K562 (cell line): ENCODE measurements at regions not wholly inside any gene's neighbourhood (a gene's known extent, or its start where the extent isn't known, plus 50 kb on each side); places are given as distances from the start of the nearest gene placed in this dataset.

Source experiments
- ATAC-seq: fragments of 200-7000 bp; cut with Tn5 transposase; 3 replicates; pipeline ENCODE4 v1.9.1; 2020; ENCODE audit warnings: moderate library complexity
- BruUV-seq: library from RNA; stranded (reverse); fragments of 400-500 nt; replicated peaks from 2 replicates; lab custom pipeline; 2021; lab: Mats Ljungman, UMichigan
- CTCF ChIA-PET: fragments of 300-600 bp; formaldehyde crosslinking; extraction: SDS; loops from one replicate; lab custom pipeline; 2021; ENCODE audit warnings: low intra/inter-chr PET ratio; lab: Yijun Ruan, JAX
- POLR2A ChIA-PET: fragments of 300-600, 350-650 bp; sonication (Branson Sonifier 250); formaldehyde crosslinking; extraction: SDS; loops from one replicate; lab custom pipeline; 2021; ENCODE audit warnings: antibody characterized with exemption, inconsistent platforms; lab: Yijun Ruan, JAX
- DNase-seq, 4 experiments: peaks; one replicate each; pipeline versions ENCODE4 v3.0.0 to v3.0.0-alpha.2; 2011 to 2018; ENCODE audit warnings: low spot score in 3 of 4, mixed read lengths in 3 of 4; ENCODE audit errors: extremely low read depth in 1 of 4
- FAIRE-seq: peaks from 2 replicates; lab custom pipeline; 2011; peaks lifted over from hg19 to GRCh38; lab: Jason Lieb, UNC
- H2AFZ ChIP-seq: 2 replicates; pipeline ENCODE4 v1.6.0; 2011; ENCODE audit warnings: low read depth, low read length, control low read depth, inconsistent platforms
- H3K27ac ChIP-seq: fragments of 200-600 bp; 3 replicates; pipeline ENCODE4 v1.8.0; 2011; ENCODE audit warnings: low read depth, mild to moderate bottlenecking, control low read depth, inconsistent platforms, low read length, moderate library complexity, mixed read lengths; ENCODE audit errors: extremely low read depth
- H3K27me3 ChIP-seq, 2 experiments: fragments of 300-600 bp in 1 of 2; 2 replicates in 1 of 2; 3 replicates in 1 of 2; pipeline versions ENCODE4 v1.6.0 to v1.8.0; 2011; ENCODE audit warnings: inconsistent platforms in 2 of 2, low read length in 2 of 2, mild to moderate bottlenecking in 1 of 2, mixed read lengths in 1 of 2, moderate library complexity in 1 of 2; ENCODE audit not compliant: control insufficient read depth in 2 of 2, insufficient read depth in 2 of 2
- H3K36me3 ChIP-seq: fragments of 300-600 bp; 3 replicates; pipeline ENCODE4 v1.8.0; 2011; ENCODE audit warnings: mild to moderate bottlenecking, low read length, inconsistent platforms; ENCODE audit not compliant: control insufficient read depth, insufficient read depth
- H3K4me1 ChIP-seq, 2 experiments: fragments of 200-600 bp in 1 of 2; replicated peaks in 1 of 2; 2 replicates in 1 of 2; 3 replicates in 1 of 2; pipeline versions ENCODE4 v1.5.1 to v1.8.0; 2011; ENCODE audit warnings: inconsistent platforms in 2 of 2, low read length in 2 of 2, mild to moderate bottlenecking in 1 of 2, mixed read lengths in 1 of 2, moderate library complexity in 1 of 2; ENCODE audit not compliant: control insufficient read depth in 2 of 2, insufficient read depth in 2 of 2
- H3K4me2 ChIP-seq: 2 replicates; pipeline ENCODE4 v1.6.1; 2011; ENCODE audit warnings: low read length, control low read depth, inconsistent platforms, mixed read lengths; ENCODE audit not compliant: insufficient read depth
- H3K4me3 ChIP-seq: fragments of 200-600 bp; sonication (generic), shearing (Covaris generic); 2 replicates; pipeline ENCODE4 v1.5.1; 2016; ENCODE audit warnings: control low read depth, inconsistent platforms
- H3K79me2 ChIP-seq: fragments of 200-600 bp; 3 replicates; pipeline ENCODE4 v1.8.0; 2011; ENCODE audit warnings: low read length, inconsistent platforms; ENCODE audit not compliant: control insufficient read depth, insufficient read depth
- H3K9ac ChIP-seq, 2 experiments: 2 replicates each; pipeline versions ENCODE4 v1.6.0 to v1.6.1; 2011; ENCODE audit warnings: low read depth in 2 of 2, low read length in 2 of 2, control low read depth in 1 of 2, inconsistent platforms in 1 of 2, mild to moderate bottlenecking in 1 of 2, mixed read lengths in 1 of 2; ENCODE audit not compliant: insufficient read depth in 1 of 2
- H3K9me1 ChIP-seq: one replicate; pipeline ENCODE4 v1.6.0; 2011; ENCODE audit warnings: inconsistent platforms, mild to moderate bottlenecking, low read length, moderate library complexity; ENCODE audit not compliant: control insufficient read depth, insufficient read depth
- H3K9me3 ChIP-seq: replicated peaks from 2 replicates; pipeline ENCODE4 v1.5.1; 2011; ENCODE audit warnings: low read depth, low read length, inconsistent platforms; ENCODE audit not compliant: control insufficient read depth, insufficient read depth
- H4K20me1 ChIP-seq: replicated peaks from 2 replicates; pipeline ENCODE4 v1.6.1; 2011; ENCODE audit warnings: low read length, inconsistent platforms, mixed read lengths; ENCODE audit not compliant: control insufficient read depth, insufficient read depth
- CHCHD3 ChIP-seq: fragments of 250-450 bp; sonication (Bioruptor Pico); IDR thresholded peaks from 2 replicates; pipeline ENCODE4 v2.1.2; 2022; ENCODE audit warnings: mild to moderate bottlenecking
- FOXK2 ChIP-seq, 2 experiments: fragments of 450-650 bp; IDR thresholded peaks in 1 of 2; conservative IDR thresholded peaks in 1 of 2; 2 replicates each; pipeline ENCODE4 v1.6.1; 2016; ENCODE audit warnings: low read depth in 2 of 2, mild to moderate bottlenecking in 1 of 2
- HNRNPLL ChIP-seq: fragments of 200-400 bp; formaldehyde crosslinking; IDR thresholded peaks from 2 replicates; pipeline ENCODE4 v1.6.1; 2017; ENCODE audit warnings: low read length, low read depth, mild to moderate bottlenecking; ENCODE audit not compliant: poor library complexity, severe bottlenecking
- PTBP1 ChIP-seq: fragments of 200-400 bp; formaldehyde crosslinking; IDR thresholded peaks from 2 replicates; pipeline ENCODE4 v1.6.1; 2017; ENCODE audit warnings: low read depth, low read length
- RB1 ChIP-seq: fragments of 450-650 bp; IDR thresholded peaks from 2 replicates; pipeline ENCODE4 v1.6.1; 2017; ENCODE audit warnings: low read depth, mild to moderate bottlenecking
- RNF2 ChIP-seq: sonication (generic); IDR thresholded peaks from 2 replicates; pipeline ENCODE4 v1.6.1; 2016
- SMARCA4 ChIP-seq: fragments of 450-650 bp; IDR thresholded peaks from 2 replicates; pipeline ENCODE4 v1.6.1; 2016
- TBP ChIP-seq: optimal IDR thresholded peaks from 2 replicates; pipeline ENCODE3; 2011; ENCODE audit warnings: low read depth, low read length, improper control_type of control experiment
- ZNF384 ChIP-seq: IDR thresholded peaks from 2 replicates; pipeline ENCODE4 v1.6.1; 2012; ENCODE audit warnings: low read depth, low read length, improper control_type of control experiment
- ZNF589 ChIP-seq: fragments of 200-800 bp; sonication (Bioruptor generic); IDR thresholded peaks from 2 replicates; pipeline ENCODE4 v1.6.1; 2016; ENCODE audit warnings: low read depth, missing genetic modification characterization, missing compliant biosample characterization
- ZNF644 ChIP-seq: fragments of 200-800 bp; sonication (Bioruptor generic); IDR thresholded peaks from 2 replicates; pipeline ENCODE4 v1.6.1; 2016; ENCODE audit warnings: low read depth, missing genetic modification characterization, missing compliant biosample characterization
- WGBS: fragments of 100-300 bp; shearing (Covaris generic); methylation state at CpG from one replicate; pipeline ENCODE4 v1.1.6; 2016; ENCODE audit warnings: low coverage, mixed read lengths; ENCODE audit not compliant: insufficient coverage; ENCODE audit errors: missing lambda C conversion rate; 5-methylcytosine and 5-hydroxymethylcytosine counted together
- in situ Hi-C: fragments of 300-500 bp; cut with MboI; formaldehyde crosslinking; loops from 4 replicates; pipeline ENCODE4 v1.15.0; 2018; ENCODE audit warnings: inconsistent platforms, mixed read lengths
- intact Hi-C: fragments of 100-400 bp; cut with micrococcal nuclease; formaldehyde crosslinking; loops from 2 replicates; pipeline ENCODE4 v1.14.2; 2022
- TF ChIP-seq, protein P1 (sequence below): sonication (generic); formaldehyde crosslinking; IDR thresholded peaks from 2 replicates; pipeline ENCODE4 v1.8.0; 2022; ENCODE audit warnings: missing genetic modification reagents, mild to moderate bottlenecking, moderate library complexity, borderline replicate concordance
- TF ChIP-seq, protein P2 (sequence below): IDR thresholded peaks from 2 replicates; pipeline ENCODE4 v1.6.1; 2012; ENCODE audit warnings: low read depth, low read length, improper control_type of control experiment, borderline replicate concordance

DNA sequence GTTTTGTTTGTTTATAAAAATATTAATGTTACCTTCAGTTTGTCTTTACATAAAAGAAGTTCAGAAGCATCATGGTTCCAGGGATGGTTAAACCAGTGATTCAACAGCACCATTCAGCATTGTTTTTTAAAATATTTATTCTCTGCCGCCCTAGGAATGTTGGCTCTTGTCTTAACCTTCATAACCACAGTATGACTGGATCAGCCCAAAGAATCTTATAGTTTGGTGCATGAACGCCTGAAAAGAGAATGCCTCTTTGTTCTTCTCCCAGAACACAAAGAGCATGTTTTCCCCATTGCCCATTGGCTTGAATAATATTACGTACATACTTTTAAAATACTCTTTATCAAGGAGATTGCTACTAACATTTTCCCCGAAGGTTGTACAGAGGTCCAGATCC lies 413.4 kb downstream of the ANXA1 start:
- DNase-seq: no peak
- Histone ChIP-seq H4K20me1 (no peaks in the 10 kb centered on the region), H3K9me1 (no peaks in the 10 kb centered on the region), H3K27me3 (no peaks in the 10 kb centered on the region), H3K9me3 (no peaks in the 10 kb centered on the region), H3K36me3 (no peaks in the 10 kb centered on the region), H3K27ac (no peak overlapping the region), H3K9ac (no peak overlapping the region), H3K4me1 (no peaks in the 10 kb centered on the region), H2AFZ (no peak overlapping the region), H3K79me2 (no peaks in the 10 kb centered on the region), H3K4me3 (no peak overlapping the region), H3K4me2 (no peak overlapping the region)
- ATAC-seq: no peak
- WGBS: 27% methylated on average over 4 of the region's 4 CpGs
- no TSS peak for BruUV-seq
- FAIRE-seq: no peak
- ChIA-PET CTCF (interaction anchor here (0.7 to 1.9 kb wide), 2 partner anchors 295 to 365 kb away, joined by 3 to 11 read pairs; no protein-coding TSS in a partner anchor), POLR2A (no interaction called here)
- in situ Hi-C loops: no loop called here
- intact Hi-C loops: loop anchor here (5.0 kb wide), 1 partner anchor 363 kb away; no protein-coding TSS in a partner anchor
- TF ChIP-seq SMARCA4 (no peak), CHCHD3 (CRISPR knock-in tag) (no peak), ZNF384 (no peak), HNRNPLL (no peak), FOXK2 (conservative IDR thresholded peaks at IDR 0.05 in 1 of 2, IDR thresholded peaks at IDR 0.05 in 1 of 2; ENCODE audit: low read depth in 2 of 2) (no peak), PTBP1 (no peak), TBP (no peak), ZNF644 (no peak), RNF2 (no peak), ZNF589 (no peak), RB1 (no peak)
- TF ChIP-seq, protein P1, sequence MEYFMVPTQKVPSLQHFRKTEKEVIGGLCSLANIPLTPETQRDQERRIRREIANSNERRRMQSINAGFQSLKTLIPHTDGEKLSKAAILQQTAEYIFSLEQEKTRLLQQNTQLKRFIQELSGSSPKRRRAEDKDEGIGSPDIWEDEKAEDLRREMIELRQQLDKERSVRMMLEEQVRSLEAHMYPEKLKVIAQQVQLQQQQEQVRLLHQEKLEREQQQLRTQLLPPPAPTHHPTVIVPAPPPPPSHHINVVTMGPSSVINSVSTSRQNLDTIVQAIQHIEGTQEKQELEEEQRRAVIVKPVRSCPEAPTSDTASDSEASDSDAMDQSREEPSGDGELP (CRISPR knock-in tag): no peak
- TF ChIP-seq, protein P2, sequence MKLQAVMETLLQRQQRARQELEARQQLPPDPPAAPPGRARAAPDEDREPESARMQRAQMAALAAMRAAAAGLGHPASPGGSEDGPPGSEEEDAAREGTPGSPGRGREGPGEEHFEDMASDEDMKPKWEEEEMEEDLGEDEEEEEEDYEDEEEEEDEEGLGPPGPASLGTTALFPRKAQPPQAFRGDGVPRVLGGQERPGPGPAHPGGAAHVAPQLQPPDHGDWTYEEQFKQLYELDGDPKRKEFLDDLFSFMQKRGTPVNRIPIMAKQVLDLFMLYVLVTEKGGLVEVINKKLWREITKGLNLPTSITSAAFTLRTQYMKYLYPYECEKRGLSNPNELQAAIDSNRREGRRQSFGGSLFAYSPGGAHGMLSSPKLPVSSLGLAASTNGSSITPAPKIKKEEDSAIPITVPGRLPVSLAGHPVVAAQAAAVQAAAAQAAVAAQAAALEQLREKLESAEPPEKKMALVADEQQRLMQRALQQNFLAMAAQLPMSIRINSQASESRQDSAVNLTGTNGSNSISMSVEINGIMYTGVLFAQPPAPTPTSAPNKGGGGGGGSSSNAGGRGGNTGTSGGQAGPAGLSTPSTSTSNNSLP: no peak
